MV-4-11 (cell line): ENCODE measurements at regions not wholly inside any gene's neighbourhood (a gene's known extent, or its start where the extent isn't known, plus 50 kb on each side); places are given as distances from the start of the nearest gene placed in this dataset.

ENCODE experiments used
- DNase-seq: peaks from one replicate; lab custom pipeline; 2025; lab: John Stamatoyannopoulos, UW

- no peak for DNase-seq
Measured at GRCh38 chr1:56313560-56313959, 265.8 kb downstream of the PLPP3 start.

- DNase-seq, result no peak
Measured at GRCh38 chr1:56311766-56312165, 267.6 kb downstream of the PLPP3 start.

DNA sequence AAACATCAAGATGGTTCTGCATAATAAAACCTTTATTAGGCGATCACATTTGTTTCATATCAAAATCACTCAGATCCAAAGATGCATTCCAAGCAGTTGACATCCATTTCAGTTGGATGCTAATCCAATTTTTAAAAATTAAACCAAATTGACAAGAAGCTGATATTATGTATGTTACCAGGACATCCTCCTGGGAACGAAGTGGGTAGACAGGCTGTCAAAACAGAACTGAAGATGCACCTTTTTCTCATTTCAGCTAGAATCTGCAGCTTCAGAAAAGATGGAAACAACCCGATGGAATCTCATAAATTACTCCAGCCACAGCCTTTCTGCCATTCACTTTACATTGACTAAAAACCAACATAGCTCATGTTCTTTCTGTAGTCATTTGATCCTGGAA lies 268.4 kb downstream of the PLPP3 start:
- no peak for DNase-seq

- no peak for DNase-seq
Measured at GRCh38 chr1:56309065-56309464, 270.3 kb downstream of the PLPP3 start.

DNA sequence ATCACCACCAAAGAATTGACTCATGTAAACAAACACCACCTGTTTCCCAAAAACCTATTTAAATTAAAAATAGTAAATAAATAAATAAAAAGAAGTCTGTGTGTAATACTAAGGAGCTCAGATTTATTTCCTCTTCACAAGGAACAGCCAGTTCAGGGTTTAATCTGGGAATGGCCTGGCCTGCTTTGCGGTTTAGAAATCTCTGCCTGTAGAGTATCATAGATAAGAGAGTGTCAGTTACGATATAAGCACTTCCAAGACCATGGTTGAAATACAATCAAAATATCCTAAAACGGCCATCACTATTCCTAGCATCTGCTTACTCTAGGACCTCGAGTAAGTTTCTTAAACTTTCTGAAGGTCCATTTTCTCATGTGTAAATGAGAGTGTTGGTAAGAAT lies 274.4 kb downstream of the PLPP3 start:
- no peak for DNase-seq

- no peak for DNase-seq
Measured at GRCh38 chr1:56303805-56304204, 275.6 kb downstream of the PLPP3 start.

- no peak for DNase-seq
Measured at GRCh38 chr1:56302878-56303277, 276.5 kb downstream of the PLPP3 start.

DNA sequence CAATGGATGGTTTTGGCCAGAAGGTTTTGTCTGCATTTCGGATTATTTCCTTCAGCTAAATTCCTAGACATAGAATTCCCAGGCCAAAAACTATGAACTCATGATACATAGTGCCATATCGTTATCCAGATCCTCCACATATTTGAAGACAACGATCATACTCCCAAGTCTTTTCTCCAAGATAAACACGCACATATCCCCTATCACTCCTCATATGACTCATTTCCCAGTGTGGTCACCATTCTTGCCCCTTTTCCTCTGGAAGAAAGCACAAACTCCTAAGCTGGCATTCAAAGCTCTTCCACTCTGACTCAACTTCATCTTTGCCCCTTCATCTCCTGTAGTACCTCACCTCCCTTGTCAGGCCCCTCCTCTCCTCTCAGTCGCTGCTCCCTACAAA lies 277.6 kb downstream of the PLPP3 start:
- DNase-seq, result no peak

GRCh38 chr1:56300836-56301235 lies 278.5 kb downstream of the PLPP3 start:
- DNase-seq, result no peak

DNA sequence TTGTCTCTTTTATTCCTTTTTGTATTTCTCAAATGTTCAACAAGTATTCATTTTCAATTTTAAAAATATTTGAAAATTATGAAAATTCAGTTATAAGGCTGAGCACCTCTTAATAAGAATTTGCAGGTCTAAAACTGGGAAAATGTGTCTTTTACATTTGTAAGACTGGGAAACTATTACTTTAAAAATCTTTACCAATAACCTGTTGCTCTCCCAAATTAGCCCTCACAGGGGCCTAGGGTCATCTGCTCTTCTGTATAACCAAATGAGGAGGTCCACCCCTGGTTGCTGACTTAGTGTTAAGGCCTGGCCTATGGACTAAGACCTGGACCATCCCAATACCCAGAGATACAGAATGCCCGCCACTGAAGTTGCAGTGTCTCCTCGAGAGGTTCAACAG lies 280.5 kb downstream of the PLPP3 start:
- no peak for DNase-seq

GRCh38 chr1:56297904-56298303 lies 281.5 kb downstream of the PLPP3 start:
- DNase-seq, result no peak

GRCh38 chr1:56297208-56297607 lies 282.2 kb downstream of the PLPP3 start:
- no peak for DNase-seq

- DNase-seq, result peak; percentile 45
Measured at GRCh38 chr1:56295949-56296929, 283.1 kb downstream of the PLPP3 start.

- no peak for DNase-seq
Measured at GRCh38 chr1:56291374-56291919, 287.9 kb downstream of the PLPP3 start.

- no peak for DNase-seq
Measured at GRCh38 chr1:56289260-56289659, 290.1 kb downstream of the PLPP3 start.

GRCh38 chr1:56287721-56288120 lies 291.6 kb downstream of the PLPP3 start:
- no peak for DNase-seq

DNA sequence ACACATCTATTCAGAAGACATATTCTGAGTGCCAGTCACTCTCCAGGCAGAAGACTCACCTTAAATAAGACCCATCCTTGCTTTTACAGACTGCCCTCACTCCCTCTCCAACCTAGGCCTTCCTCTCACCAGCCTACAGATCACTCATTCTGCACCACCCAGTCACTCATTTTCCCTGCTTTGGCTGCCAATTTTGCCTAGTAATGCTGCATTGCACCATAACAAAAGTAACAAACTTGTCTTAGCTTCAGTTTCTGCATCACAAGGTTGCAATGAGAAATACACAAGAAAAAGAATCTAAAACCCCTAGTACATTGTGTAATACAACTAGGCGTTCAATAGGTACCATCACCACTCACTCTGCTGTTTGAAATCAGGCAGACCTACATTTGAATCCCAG lies 292.4 kb downstream of the PLPP3 start:
- DNase-seq, result no peak

DNA sequence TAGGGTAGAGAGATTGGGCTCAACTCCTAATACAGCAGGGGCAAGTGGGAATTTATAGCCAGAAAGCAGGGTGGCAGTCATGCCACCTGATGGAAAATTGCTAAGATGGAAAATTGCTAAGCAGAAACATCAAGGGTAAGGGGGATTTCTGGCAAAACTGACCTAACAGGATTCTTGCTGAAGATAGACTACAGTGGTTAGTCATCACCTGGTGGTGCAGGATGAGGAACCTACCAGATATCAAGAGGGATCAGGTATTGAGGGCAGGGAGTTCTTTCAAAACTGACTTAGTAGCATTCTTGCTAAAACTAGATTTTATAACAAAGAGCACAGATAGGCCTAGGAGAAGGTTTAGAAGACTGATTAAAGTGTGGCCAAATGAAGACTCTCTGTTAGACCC lies 292.9 kb downstream of the PLPP3 start:
- no peak for DNase-seq

- DNase-seq, result peak; percentile 55
Measured at GRCh38 chr1:56285554-56286402, 293.6 kb downstream of the PLPP3 start.

- DNase-seq, result no peak
Measured at GRCh38 chr1:56284928-56285327, 294.4 kb downstream of the PLPP3 start.

GRCh38 chr1:56278061-56278460 lies 301.3 kb downstream of the PLPP3 start:
- peak; percentile 13 for DNase-seq

DNA sequence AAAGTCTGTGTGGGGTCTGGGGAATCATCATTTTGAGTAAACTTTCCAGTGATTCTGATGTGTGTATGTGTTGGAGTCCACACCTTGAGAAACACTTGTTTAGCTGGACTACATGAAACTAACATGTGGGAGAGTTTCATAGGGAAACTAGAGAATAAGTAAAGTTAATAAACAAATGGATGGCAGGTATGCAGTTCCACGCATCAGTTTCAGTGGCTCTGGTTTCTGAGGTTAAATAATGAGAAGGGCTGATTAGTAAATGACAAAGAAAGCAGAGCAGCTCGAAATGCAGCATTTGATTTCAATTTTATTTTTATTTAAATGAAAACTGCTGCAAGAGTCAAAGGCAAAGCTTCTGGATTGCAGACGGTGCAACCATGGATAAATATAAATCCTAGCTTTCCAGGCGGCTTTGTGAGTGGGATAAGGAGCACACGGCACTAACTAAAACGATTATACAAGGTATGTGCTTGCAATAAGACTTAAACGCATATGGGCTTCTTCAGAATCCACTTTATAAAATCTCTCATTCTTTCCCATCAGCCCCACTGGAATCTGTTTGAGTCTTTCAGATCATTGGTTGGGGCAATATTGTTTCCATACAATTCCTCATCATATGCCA lies 310.7 kb downstream of the PLPP3 start:
- no peak for DNase-seq
